ENCODE measurements at regions not wholly inside any gene's neighbourhood (a gene's known extent, or its start where the extent isn't known, plus 50 kb on each side); places are given as distances from the start of the nearest gene placed in this dataset.

- no peak overlapping the region for H3K4me3 ChIP-seq (ENCODE audit: low read length)
- no peak overlapping the region for H3K9ac ChIP-seq (ENCODE audit: low read depth, low read length)
- H3K4me1 ChIP-seq (ENCODE audit: insufficient read depth, low read length) = no peaks in the 10 kb centered on the region
- no peaks in the 10 kb centered on the region for H3K9me3 ChIP-seq (ENCODE audit: insufficient read depth, low read depth, low read length)
- H3K27me3 ChIP-seq (ENCODE audit: insufficient read depth, low read length) = no peaks in the 10 kb centered on the region
- no peak overlapping the region for H3K27ac ChIP-seq (ENCODE audit: low read length)
- no peaks in the 10 kb centered on the region for H3K36me3 ChIP-seq (ENCODE audit: insufficient read depth, low read depth, low read length)
Observed at GRCh38 chr14:97523936-97524335, 726.8 kb downstream of the VRK1 start.

GRCh38 chr14:97524589-97525319 is 727.6 kb downstream of the VRK1 start:
- Histone ChIP-seq H3K9me3 (ENCODE audit: insufficient read depth, low read depth, low read length) (no peaks in the 10 kb centered on the region), H3K27me3 (ENCODE audit: insufficient read depth, low read length) (no peaks in the 10 kb centered on the region), H3K36me3 (ENCODE audit: insufficient read depth, low read depth, low read length) (no peaks in the 10 kb centered on the region), H3K4me3 (ENCODE audit: low read length) (no peak overlapping the region), H3K4me1 (ENCODE audit: insufficient read depth, low read length) (no peaks in the 10 kb centered on the region), H3K9ac (ENCODE audit: low read depth, low read length) (no peak overlapping the region), H3K27ac (ENCODE audit: low read length) (no peak overlapping the region)

DNA sequence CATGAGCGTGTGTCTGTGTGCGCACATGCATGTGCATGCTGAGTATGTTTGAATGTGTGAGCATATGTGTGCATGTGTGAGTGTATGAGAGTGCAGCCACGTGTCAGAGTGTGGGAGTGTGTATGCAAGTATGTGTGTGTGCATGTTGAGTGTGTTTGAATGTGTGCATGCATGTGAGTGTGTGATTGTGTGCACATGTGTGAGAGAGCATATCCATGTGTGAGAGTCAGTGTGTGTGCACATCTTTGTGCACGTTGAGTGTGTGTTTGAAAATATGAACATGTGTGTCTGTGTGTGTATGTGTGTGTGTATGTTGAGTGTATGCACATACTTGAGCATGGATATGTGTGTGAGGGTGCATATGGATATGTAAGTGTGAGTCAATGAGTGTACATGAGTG is 730.8 kb downstream of the VRK1 start:
- Histone ChIP-seq H3K9ac (ENCODE audit: low read depth, low read length) (no peak overlapping the region), H3K27ac (ENCODE audit: low read length) (no peak overlapping the region), H3K36me3 (ENCODE audit: insufficient read depth, low read depth, low read length) (no peaks in the 10 kb centered on the region), H3K9me3 (ENCODE audit: insufficient read depth, low read depth, low read length) (no peaks in the 10 kb centered on the region), H3K4me3 (ENCODE audit: low read length) (no peak overlapping the region), H3K4me1 (ENCODE audit: insufficient read depth, low read length) (no peaks in the 10 kb centered on the region), H3K27me3 (ENCODE audit: insufficient read depth, low read length) (no peaks in the 10 kb centered on the region)

DNA sequence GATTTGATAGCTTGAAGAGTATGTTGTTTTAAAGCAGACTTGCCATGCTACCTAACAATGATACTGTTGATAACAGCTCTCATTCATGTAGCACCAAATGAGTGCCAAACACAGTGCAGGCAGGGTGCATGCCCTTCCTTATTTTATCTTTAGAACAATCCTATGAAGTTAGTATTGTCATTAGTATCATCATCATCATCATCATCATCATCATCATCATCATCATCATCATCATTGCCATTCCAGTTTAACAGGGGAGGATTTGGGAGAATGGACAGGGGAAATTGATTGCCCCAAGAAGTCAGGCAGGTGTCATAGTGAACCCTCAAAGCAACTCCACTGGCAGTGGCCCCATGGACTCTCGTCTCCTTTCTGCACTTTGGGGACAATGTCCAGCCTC is 734.9 kb downstream of the VRK1 start:
- H3K4me1 ChIP-seq (ENCODE audit: insufficient read depth, low read length) = no peaks in the 10 kb centered on the region
- no peaks in the 10 kb centered on the region for H3K36me3 ChIP-seq (ENCODE audit: insufficient read depth, low read depth, low read length)
- no peaks in the 10 kb centered on the region for H3K9me3 ChIP-seq (ENCODE audit: insufficient read depth, low read depth, low read length)

GRCh38 chr14:97536421-97536820 is 739.2 kb downstream of the VRK1 start:
- H3K36me3 ChIP-seq (ENCODE audit: insufficient read depth, low read depth, low read length) = no peaks in the 10 kb centered on the region

More for the DNA sequence above, 734.9 kb downstream of the VRK1 start:
- no peak overlapping the region for H3K27ac ChIP-seq (ENCODE audit: low read length)
- H3K4me3 ChIP-seq (ENCODE audit: low read length) = no peak overlapping the region
- no peak overlapping the region for H3K9ac ChIP-seq (ENCODE audit: low read depth, low read length)
- H3K27me3 ChIP-seq (ENCODE audit: insufficient read depth, low read length) = no peaks in the 10 kb centered on the region

GRCh38 chr14:97538749-97539410 is 741.7 kb downstream of the VRK1 start:
- Histone ChIP-seq H3K4me3 (ENCODE audit: low read length) (no peak overlapping the region), H3K36me3 (ENCODE audit: insufficient read depth, low read depth, low read length) (no peaks in the 10 kb centered on the region), H3K9me3 (ENCODE audit: insufficient read depth, low read depth, low read length) (no peaks in the 10 kb centered on the region), H3K9ac (ENCODE audit: low read depth, low read length) (no peak overlapping the region), H3K4me1 (ENCODE audit: insufficient read depth, low read length) (no peaks in the 10 kb centered on the region), H3K27me3 (ENCODE audit: insufficient read depth, low read length) (no peaks in the 10 kb centered on the region), H3K27ac (ENCODE audit: low read length) (no peak overlapping the region)

More at GRCh38 chr14:97536421-97536820, 739.2 kb downstream of the VRK1 start:
- Histone ChIP-seq H3K9ac (ENCODE audit: low read depth, low read length) (no peak overlapping the region), H3K4me1 (ENCODE audit: insufficient read depth, low read length) (no peaks in the 10 kb centered on the region), H3K4me3 (ENCODE audit: low read length) (no peak overlapping the region), H3K9me3 (ENCODE audit: insufficient read depth, low read depth, low read length) (no peaks in the 10 kb centered on the region), H3K27ac (ENCODE audit: low read length) (no peak overlapping the region), H3K27me3 (ENCODE audit: insufficient read depth, low read length) (no peaks in the 10 kb centered on the region)

- H3K27me3 ChIP-seq (ENCODE audit: insufficient read depth, low read length) = no peaks in the 10 kb centered on the region
- H3K9me3 ChIP-seq (ENCODE audit: insufficient read depth, low read depth, low read length) = no peaks in the 10 kb centered on the region
- H3K4me1 ChIP-seq (ENCODE audit: insufficient read depth, low read length) = no peaks in the 10 kb centered on the region
- no peak overlapping the region for H3K27ac ChIP-seq (ENCODE audit: low read length)
- H3K4me3 ChIP-seq (ENCODE audit: low read length) = no peak overlapping the region
- H3K9ac ChIP-seq (ENCODE audit: low read depth, low read length) = no peak overlapping the region
- H3K36me3 ChIP-seq (ENCODE audit: insufficient read depth, low read depth, low read length) = no peaks in the 10 kb centered on the region
Observed at GRCh38 chr14:97539411-97539795, 742.2 kb downstream of the VRK1 start.

- no peak overlapping the region for H3K27ac ChIP-seq (ENCODE audit: low read length)
- H3K9me3 ChIP-seq (ENCODE audit: insufficient read depth, low read depth, low read length) = no peaks in the 10 kb centered on the region
- no peaks in the 10 kb centered on the region for H3K36me3 ChIP-seq (ENCODE audit: insufficient read depth, low read depth, low read length)
- H3K9ac ChIP-seq (ENCODE audit: low read depth, low read length) = no peak overlapping the region
- no peaks in the 10 kb centered on the region for H3K4me1 ChIP-seq (ENCODE audit: insufficient read depth, low read length)
- no peak overlapping the region for H3K4me3 ChIP-seq (ENCODE audit: low read length)
- H3K27me3 ChIP-seq (ENCODE audit: insufficient read depth, low read length) = no peaks in the 10 kb centered on the region
Observed at GRCh38 chr14:97539884-97540283, 742.7 kb downstream of the VRK1 start.

DNA sequence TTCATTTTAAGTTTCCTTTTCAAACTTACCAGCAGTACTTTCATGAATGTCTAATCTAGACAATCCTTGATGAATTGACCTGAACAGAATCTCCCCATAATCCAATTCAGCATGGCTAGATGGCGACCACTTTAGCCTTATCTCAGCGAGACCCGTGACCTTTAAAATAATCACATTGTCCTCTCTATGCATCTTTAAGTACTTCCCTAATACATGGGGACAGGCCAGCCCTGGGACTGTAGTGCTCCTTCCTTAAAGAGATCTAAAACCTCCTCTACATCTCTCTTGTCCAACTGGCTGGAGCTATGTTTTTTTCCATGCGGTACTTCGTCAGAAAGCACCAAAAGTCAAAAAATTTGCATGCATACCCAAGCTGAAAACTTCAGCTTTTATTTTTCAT is 746.0 kb downstream of the VRK1 start:
- Histone ChIP-seq H3K9ac (ENCODE audit: low read depth, low read length) (no peak overlapping the region), H3K36me3 (ENCODE audit: insufficient read depth, low read depth, low read length) (no peaks in the 10 kb centered on the region), H3K27ac (ENCODE audit: low read length) (no peak overlapping the region), H3K4me3 (ENCODE audit: low read length) (no peak overlapping the region), H3K4me1 (ENCODE audit: insufficient read depth, low read length) (no peaks in the 10 kb centered on the region), H3K9me3 (ENCODE audit: insufficient read depth, low read depth, low read length) (no peaks in the 10 kb centered on the region), H3K27me3 (ENCODE audit: insufficient read depth, low read length) (no peaks in the 10 kb centered on the region)

DNA sequence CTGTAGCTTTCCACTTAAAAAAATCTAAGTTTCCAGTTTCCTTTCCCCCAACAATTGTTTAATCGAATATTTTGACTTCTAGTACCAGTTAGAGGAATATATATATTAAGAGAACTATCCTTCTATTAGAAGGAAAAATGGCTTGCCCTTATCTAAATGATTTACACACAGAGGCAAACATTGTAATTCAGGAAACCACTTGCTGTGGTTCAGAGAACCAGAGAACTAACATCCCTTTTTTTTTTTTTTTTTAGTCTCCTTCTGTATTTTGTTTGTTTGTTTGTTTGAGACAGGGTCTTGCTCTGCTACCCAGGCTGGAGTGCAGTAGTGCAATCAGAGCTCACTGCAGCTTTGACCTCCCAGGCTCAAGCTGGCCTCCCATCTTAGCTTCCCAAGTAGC is 746.6 kb downstream of the VRK1 start:
- H3K4me1 ChIP-seq (ENCODE audit: insufficient read depth, low read length) = no peaks in the 10 kb centered on the region
- H3K27me3 ChIP-seq (ENCODE audit: insufficient read depth, low read length) = no peaks in the 10 kb centered on the region
- no peaks in the 10 kb centered on the region for H3K36me3 ChIP-seq (ENCODE audit: insufficient read depth, low read depth, low read length)
- no peak overlapping the region for H3K9ac ChIP-seq (ENCODE audit: low read depth, low read length)
- H3K27ac ChIP-seq (ENCODE audit: low read length) = no peak overlapping the region
- H3K4me3 ChIP-seq (ENCODE audit: low read length) = no peak overlapping the region
- H3K9me3 ChIP-seq (ENCODE audit: insufficient read depth, low read depth, low read length) = no peaks in the 10 kb centered on the region

DNA sequence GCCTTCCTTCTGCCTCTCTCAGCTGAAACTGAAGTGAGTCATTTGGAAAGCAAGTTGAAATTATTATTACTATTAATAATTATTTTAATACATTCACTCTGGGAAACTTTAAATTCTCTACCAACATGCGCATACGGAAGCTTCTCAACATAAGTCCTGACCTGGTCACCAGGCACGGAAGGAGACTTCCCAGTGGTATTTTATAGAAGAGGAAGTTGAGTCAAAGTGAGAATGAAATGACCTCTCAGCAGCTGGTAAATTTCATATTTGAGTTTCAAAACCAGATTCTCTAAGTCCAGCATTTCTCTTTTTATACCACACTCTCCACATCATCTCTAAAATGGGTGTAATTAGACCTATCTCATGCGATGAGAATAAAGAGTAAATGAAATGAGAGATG is 747.4 kb downstream of the VRK1 start:
- Histone ChIP-seq H3K9me3 (ENCODE audit: insufficient read depth, low read depth, low read length) (no peaks in the 10 kb centered on the region), H3K4me3 (ENCODE audit: low read length) (no peak overlapping the region), H3K4me1 (ENCODE audit: insufficient read depth, low read length) (no peaks in the 10 kb centered on the region), H3K36me3 (ENCODE audit: insufficient read depth, low read depth, low read length) (no peaks in the 10 kb centered on the region), H3K27me3 (ENCODE audit: insufficient read depth, low read length) (no peaks in the 10 kb centered on the region), H3K9ac (ENCODE audit: low read depth, low read length) (no peak overlapping the region), H3K27ac (ENCODE audit: low read length) (no peak overlapping the region)

GRCh38 chr14:97546491-97547230 is 749.5 kb downstream of the VRK1 start:
- no peak overlapping the region for H3K27ac ChIP-seq (ENCODE audit: low read length)
- H3K4me3 ChIP-seq (ENCODE audit: low read length) = no peak overlapping the region
- no peaks in the 10 kb centered on the region for H3K36me3 ChIP-seq (ENCODE audit: insufficient read depth, low read depth, low read length)
- no peaks in the 10 kb centered on the region for H3K9me3 ChIP-seq (ENCODE audit: insufficient read depth, low read depth, low read length)
- no peaks in the 10 kb centered on the region for H3K4me1 ChIP-seq (ENCODE audit: insufficient read depth, low read length)
- no peak overlapping the region for H3K9ac ChIP-seq (ENCODE audit: low read depth, low read length)
- no peaks in the 10 kb centered on the region for H3K27me3 ChIP-seq (ENCODE audit: insufficient read depth, low read length)
